ENCODE measurements at regions not wholly inside any gene's neighbourhood (a gene's known extent, or its start where the extent isn't known, plus 50 kb on each side); places are given as distances from the start of the nearest gene placed in this dataset.
"Not testable (repeated sequence)": the region's sequence is repeated elsewhere in the genome, so short reads cannot be mapped to it uniquely, and the experiment has no call there.

GRCh38 chr12:126049501-126049900 is 984.3 kb downstream of the AACS start:
- TF ChIP-seq CTCF (IDR thresholded peaks at IDR 0.05 in 8 of 11, conservative IDR thresholded peaks at IDR 0.05 in 3 of 11); POLR2A (IDR thresholded peaks at IDR 0.05); POLR2AphosphoS5 (IDR thresholded peaks at IDR 0.05): not testable (repeated sequence)
